HCT116 (cell line): ENCODE measurements at regions not wholly inside any gene's neighbourhood (a gene's known extent, or its start where the extent isn't known, plus 50 kb on each side); places are given as distances from the start of the nearest gene placed in this dataset.
A peak's percentile ranks its signal among the peaks of the same experiment; 100 is the strongest.

Experiments
- ATAC-seq: fragments of 200-7000 bp; cut with Tn5 transposase; 2 replicates; pipeline ENCODE4 v1.9.1; 2020; ENCODE audit warnings: mild to moderate bottlenecking, moderate library complexity
- BruUV-seq: library from RNA; stranded (reverse); fragments of 400-500 nt; replicated peaks from 2 replicates; lab custom pipeline; 2021; lab: Mats Ljungman, UMichigan
- CTCF ChIA-PET: fragments of 300-600 bp; sonication (Branson Sonifier 250); formaldehyde crosslinking; loops from one replicate; lab custom pipeline; 2021; ENCODE audit warnings: antibody characterized with exemption; lab: Charles Lee
- POLR2A ChIA-PET: fragments of 300-600, 350-600 bp; sonication (Branson Sonifier 250); formaldehyde crosslinking; loops from one replicate; lab custom pipeline; 2021; ENCODE audit warnings: antibody characterized with exemption; lab: Charles Lee
- RAD21 ChIA-PET, 2 experiments: fragments of 300-600 bp; sonication (Branson Sonifier 250); formaldehyde crosslinking; loops; one replicate each; lab custom pipeline; 2023; ENCODE audit warnings: low total read pairs in 2 of 2; ENCODE audit not compliant: uncharacterized antibody in 2 of 2, unreplicated experiment in 2 of 2, low non-redundant PET in 1 of 2; lab: Charles Lee
- DNase-seq: peaks from one replicate; pipeline ENCODE4 v3.0.0-alpha.2; 2010; ENCODE audit warnings: low read depth, low spot score
- H2AFZ ChIP-seq: fragments of 200-600 bp; shearing (Covaris generic), sonication (generic); 2 replicates; pipeline ENCODE4 v1.6.1; 2017; ENCODE audit warnings: low read depth, mixed run types, mixed read lengths, antibody characterized with exemption, low read length; ENCODE audit not compliant: poor library complexity, severe bottlenecking
- H3K27ac ChIP-seq: 2 replicates; pipeline ENCODE4 v1.5.1; 2012; ENCODE audit warnings: low read depth, low read length
- H3K27me3 ChIP-seq: fragments of 200-600 bp; sonication (generic); 2 replicates; pipeline ENCODE4 v1.6.1; 2016; ENCODE audit warnings: mixed run types, low read length, mixed read lengths; ENCODE audit not compliant: insufficient read depth
- H3K36me3 ChIP-seq, 2 experiments: fragments of 200-500 bp in 1 of 2; fragments of 200-600 bp in 1 of 2; sonication (Bioruptor generic) in 1 of 2; sonication (generic) in 1 of 2; 2 replicates each; pipeline versions ENCODE4 v1.5.1 to v1.6.1; 2014 to 2016; ENCODE audit warnings: low read length in 2 of 2, inconsistent platforms in 1 of 2, mixed read lengths in 1 of 2, mixed run types in 1 of 2; ENCODE audit not compliant: insufficient read depth in 2 of 2, control insufficient read depth in 1 of 2
- H3K4me1 ChIP-seq, 2 experiments: fragments of 200-600 bp in 1 of 2; sonication (generic) in 1 of 2; 2 replicates each; pipeline versions ENCODE4 v1.5.1 to v1.6.1; 2012 to 2017; ENCODE audit warnings: low read length in 2 of 2, inconsistent platforms in 1 of 2, mild to moderate bottlenecking in 1 of 2, mixed read lengths in 1 of 2, mixed run types in 1 of 2, moderate library complexity in 1 of 2; ENCODE audit not compliant: insufficient read depth in 2 of 2, control insufficient read depth in 1 of 2
- H3K4me2 ChIP-seq: fragments of 200-600 bp; sonication (generic); 2 replicates; pipeline ENCODE4 v1.6.1; 2017; ENCODE audit warnings: mixed run types, low read length, mixed read lengths
- H3K4me3 ChIP-seq, 2 experiments: fragments of 200-600 bp in 1 of 2; sonication (generic) in 1 of 2; replicated peaks in 1 of 2; 2 replicates each; pipeline ENCODE4 v1.5.1; 2011 to 2016; ENCODE audit warnings: low read length in 2 of 2, control low read depth in 1 of 2, low read depth in 1 of 2, mild to moderate bottlenecking in 1 of 2, mixed read lengths in 1 of 2, mixed run types in 1 of 2
- H3K79me2 ChIP-seq: fragments of 200-600 bp; sonication (generic); 2 replicates; pipeline ENCODE4 v1.6.1; 2017; ENCODE audit warnings: mild to moderate bottlenecking, mixed run types, low read length, moderate library complexity, mixed read lengths; ENCODE audit not compliant: insufficient read depth
- H3K9ac ChIP-seq: fragments of 200-600 bp; sonication (generic); 2 replicates; pipeline ENCODE4 v1.6.1; 2016; ENCODE audit warnings: low read length, mixed read lengths
- H3K9me2 ChIP-seq: fragments of 200-600 bp; sonication (generic), shearing (Covaris generic); 2 replicates; pipeline ENCODE4 v1.6.1; 2017; ENCODE audit warnings: mixed run types, mild to moderate bottlenecking, moderate library complexity; ENCODE audit not compliant: insufficient read depth
- H3K9me3 ChIP-seq, 2 experiments: fragments of 200-500 bp in 1 of 2; fragments of 200-600 bp in 1 of 2; sonication (Bioruptor generic) in 1 of 2; sonication (generic) in 1 of 2; 2 replicates each; pipeline ENCODE4 v1.6.1; 2014 to 2017; ENCODE audit warnings: low read length in 2 of 2, mixed read lengths in 2 of 2, inconsistent platforms in 1 of 2, low read depth in 1 of 2, mild to moderate bottlenecking in 1 of 2, mixed run types in 1 of 2, moderate library complexity in 1 of 2; ENCODE audit not compliant: control insufficient read depth in 1 of 2, insufficient read depth in 1 of 2
- H4K20me1 ChIP-seq: fragments of 200-600 bp; sonication (generic), shearing (Covaris generic); 2 replicates; pipeline ENCODE4 v1.6.1; 2017; ENCODE audit warnings: mixed run types, mild to moderate bottlenecking, moderate library complexity; ENCODE audit not compliant: insufficient read depth
- EGR1 ChIP-seq: IDR thresholded peaks from 2 replicates; pipeline ENCODE4 v1.6.1; 2012; ENCODE audit warnings: low read depth
- EZH2 ChIP-seq: fragments of 200-600 bp; sonication (generic); IDR thresholded peaks from 2 replicates; pipeline ENCODE4 v1.6.1; 2017; ENCODE audit warnings: antibody characterized with exemption, mixed run types
- EZH2phosphoT487 ChIP-seq: fragments of 200-600 bp; IDR thresholded peaks from 2 replicates; pipeline ENCODE4 v1.6.1; 2018; ENCODE audit warnings: antibody characterized with exemption, borderline replicate concordance
- FOSL1 ChIP-seq: IDR thresholded peaks from 2 replicates; pipeline ENCODE4 v1.6.1; 2012; ENCODE audit warnings: low read depth
- POLR2A ChIP-seq: IDR thresholded peaks from 2 replicates; pipeline ENCODE4 v1.7.0; 2011; ENCODE audit warnings: borderline replicate concordance; ENCODE audit not compliant: insufficient read depth, insufficient read length; ENCODE audit errors: extremely low read depth
- POLR2AphosphoS5 ChIP-seq: IDR thresholded peaks from 2 replicates; pipeline ENCODE4 v1.6.1; 2011; ENCODE audit warnings: mild to moderate bottlenecking, low read depth, low read length, moderate library complexity
- SRF ChIP-seq: IDR thresholded peaks from 2 replicates; pipeline ENCODE4 v1.6.1; 2012; ENCODE audit warnings: low read depth
- YY1 ChIP-seq: IDR thresholded peaks from 2 replicates; pipeline ENCODE4 v1.6.1; 2011; ENCODE audit warnings: low read length, low read depth, moderate library complexity, mild to moderate bottlenecking; ENCODE audit not compliant: insufficient replicate concordance; ENCODE audit errors: extremely low read depth
- ZFX ChIP-seq: fragments of 450-650 bp; IDR thresholded peaks from 2 replicates; pipeline ENCODE4 v1.6.1; 2017
- intact Hi-C: fragments of 100-400 bp; cut with micrococcal nuclease; formaldehyde crosslinking; loops from 2 replicates; pipeline ENCODE4 v1.10.0; 2022
- TF ChIP-seq, protein P1 (sequence below): IDR thresholded peaks from 2 replicates; pipeline ENCODE4 v1.6.1; 2012
- TF ChIP-seq, protein P2 (sequence below): IDR thresholded peaks from 2 replicates; pipeline ENCODE4 v1.6.1; 2012

DNA sequence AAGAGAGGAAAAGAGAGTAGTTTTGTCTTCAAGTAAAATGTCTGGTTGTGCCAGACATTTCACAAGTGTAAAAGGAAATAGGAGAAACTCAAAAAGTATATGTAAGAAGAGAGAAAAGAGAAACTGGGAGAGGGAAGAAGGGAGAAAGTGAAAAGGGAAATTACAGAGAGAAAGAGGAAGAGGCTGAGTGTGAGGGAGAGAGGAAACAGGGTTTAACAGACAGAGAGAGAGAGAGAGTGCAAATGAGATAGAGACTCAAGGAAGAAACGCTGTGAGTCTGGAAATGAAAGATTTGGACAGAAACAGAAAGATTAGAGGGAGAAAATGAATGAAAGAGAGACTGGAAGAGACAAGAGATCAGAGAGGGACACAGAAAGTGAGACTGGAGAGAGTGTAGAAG lies 806.2 kb downstream of the PLA2G4A start:
- Histone ChIP-seq H2AFZ (no peak overlapping the region), H3K4me1 (no peaks in the 10 kb centered on the region), H3K4me2 (no peak overlapping the region), H3K9me3 (peaks cover 0 to 6% of the 10 kb centered on the region in 2 experiments; a peak in 1 of 4 replicates), H3K79me2 (no peaks in the 10 kb centered on the region), H3K9ac (no peak overlapping the region), H3K27me3 (no peaks in the 10 kb centered on the region), H3K4me3 (no peak overlapping the region), H3K36me3 (no peaks in the 10 kb centered on the region), H3K27ac (no peak overlapping the region), H4K20me1 (no peaks in the 10 kb centered on the region), H3K9me2 (no peaks in the 10 kb centered on the region)
- ChIA-PET POLR2A (no interaction called here), RAD21 (no interaction called here), CTCF (no interaction called here)
- DNase-seq (no peak), ATAC-seq (no peak)
- no peak for TF ChIP-seq FOSL1
- no peak for TF ChIP-seq POLR2AphosphoS5
- no peak for TF ChIP-seq POLR2A
- TF ChIP-seq, protein P1, sequence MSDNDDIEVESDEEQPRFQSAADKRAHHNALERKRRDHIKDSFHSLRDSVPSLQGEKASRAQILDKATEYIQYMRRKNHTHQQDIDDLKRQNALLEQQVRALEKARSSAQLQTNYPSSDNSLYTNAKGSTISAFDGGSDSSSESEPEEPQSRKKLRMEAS = no peak
- TF ChIP-seq, protein P2, sequence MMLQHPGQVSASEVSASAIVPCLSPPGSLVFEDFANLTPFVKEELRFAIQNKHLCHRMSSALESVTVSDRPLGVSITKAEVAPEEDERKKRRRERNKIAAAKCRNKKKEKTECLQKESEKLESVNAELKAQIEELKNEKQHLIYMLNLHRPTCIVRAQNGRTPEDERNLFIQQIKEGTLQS = no peak
- TF ChIP-seq EZH2 = no peak
- intact Hi-C loops = no loop called here
- no TSS peak for BruUV-seq

DNA sequence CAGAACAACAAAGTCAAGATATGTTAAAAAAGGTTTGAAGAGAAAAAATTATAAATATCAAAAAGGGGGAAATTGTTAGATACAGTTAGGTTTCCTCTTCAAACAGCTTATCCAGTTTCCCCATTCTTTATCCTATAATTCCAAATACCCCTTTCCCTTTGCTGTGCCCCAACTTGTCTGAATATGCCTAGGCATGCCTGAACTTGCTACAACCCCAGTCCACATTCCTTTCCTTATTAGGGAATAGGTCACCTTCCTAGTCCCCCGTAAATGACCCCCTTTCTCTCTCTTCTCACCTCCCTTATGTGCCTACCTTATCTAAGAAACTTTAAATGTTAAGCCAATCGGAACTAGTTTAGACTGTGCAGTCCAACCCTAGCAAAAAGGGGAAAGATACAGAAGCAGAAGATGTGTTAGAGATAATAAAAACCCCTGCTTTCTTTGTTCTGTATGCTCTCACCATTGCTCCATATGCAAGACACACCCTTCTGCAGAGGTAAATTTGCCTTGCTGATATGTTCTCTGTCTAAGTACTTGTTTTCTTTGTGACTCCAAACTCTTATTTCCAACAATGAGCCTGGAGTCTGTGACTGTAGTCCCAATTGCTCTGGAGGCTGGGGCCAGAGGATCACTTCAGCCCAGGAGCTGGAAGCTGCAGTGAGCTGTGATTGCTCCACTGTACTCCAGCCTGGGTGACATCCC lies 810.1 kb downstream of the PLA2G4A start:
- H3K27ac ChIP-seq = no peak overlapping the region
- no peaks in the 10 kb centered on the region for H3K9me2 ChIP-seq
- H3K27me3 ChIP-seq = no peaks in the 10 kb centered on the region
- DNase-seq (no peak), ATAC-seq (no peak)
- POLR2A ChIA-PET = no interaction called here
- CTCF ChIA-PET = no interaction called here
- no peaks in the 10 kb centered on the region for H3K9me3 ChIP-seq
- H3K9ac ChIP-seq = no peak overlapping the region
- H3K4me3 ChIP-seq = no peak overlapping the region
- no peak overlapping the region for H2AFZ ChIP-seq
- BruUV-seq = no TSS peak
- no peaks in the 10 kb centered on the region for H3K79me2 ChIP-seq
- H3K4me1 ChIP-seq = no peaks in the 10 kb centered on the region
- no peaks in the 10 kb centered on the region for H4K20me1 ChIP-seq
- intact Hi-C loops = no loop called here
- no peaks in the 10 kb centered on the region for H3K36me3 ChIP-seq
- no peak overlapping the region for H3K4me2 ChIP-seq
- RAD21 ChIA-PET = no interaction called here
- no peak for TF ChIP-seq EGR1
- TF ChIP-seq ZFX = no peak
- TF ChIP-seq EZH2phosphoT487 = no peak
- TF ChIP-seq SRF = peak; percentile 55; the same call in 1 of the 2 replicates
- no peak for TF ChIP-seq EZH2
- TF ChIP-seq YY1 = no peak
